Sigmoid colon (tissue), 6 donors: ENCODE measurements at regions not wholly inside any gene's neighbourhood (a gene's known extent, or its start where the extent isn't known, plus 50 kb on each side); places are given as distances from the start of the nearest gene placed in this dataset.

Source experiments
- DNase-seq: peaks from one replicate; pipeline ENCODE4 v3.0.0-alpha.2; 2019
- H3K27ac ChIP-seq, 4 donors: fragments of 200-600 bp; sonication (generic); one replicate each; pipeline ENCODE4 v1.5.1; 2016 to 2019; ENCODE audit warnings: mild to moderate bottlenecking in 1 of 4
- H3K27me3 ChIP-seq, 3 donors: fragments of 200-600 bp; sonication (generic); one replicate each; pipeline ENCODE4 v1.5.1; 2019; ENCODE audit warnings: mild to moderate bottlenecking in 1 of 3
- H3K36me3 ChIP-seq, 4 donors: fragments of 200-600 bp; sonication (generic); one replicate each; pipeline ENCODE4 v1.5.1; 2016 to 2019
- H3K4me1 ChIP-seq, 4 donors: fragments of 200-600 bp; sonication (generic); one replicate each; pipeline ENCODE4 v1.5.1; 2017 to 2019
- H3K4me3 ChIP-seq, 4 donors: fragments of 200-600 bp; sonication (generic); one replicate each; pipeline ENCODE4 v1.5.1; 2017 to 2019; ENCODE audit warnings: mild to moderate bottlenecking in 2 of 4, moderate library complexity in 1 of 4
- H3K9me3 ChIP-seq, 4 donors: fragments of 200-600 bp in 3 of 4; sonication (generic) in 3 of 4; one replicate each; pipeline versions ENCODE4 v1.5.1 to v1.6.1; 2013 to 2019
- EP300 ChIP-seq, 4 donors: sonication (generic); formaldehyde crosslinking; IDR thresholded peaks; one replicate each; pipeline ENCODE4 v1.6.1; 2017; ENCODE audit warnings: antibody characterized with exemption in 4 of 4
- POLR2A ChIP-seq, 2 donors: fragments of 450-650 bp; IDR thresholded peaks; one replicate each; pipeline ENCODE4 v1.6.1; 2016; ENCODE audit warnings: antibody characterized with exemption in 2 of 2, mild to moderate bottlenecking in 2 of 2, moderate library complexity in 2 of 2
- POLR2AphosphoS5 ChIP-seq, 4 donors: sonication (generic); formaldehyde crosslinking; IDR thresholded peaks; one replicate each; pipeline ENCODE4 v1.6.1; 2017; ENCODE audit warnings: antibody characterized with exemption in 4 of 4
- WGBS, 2 donors: extraction: QIAGEN DNeasy Blood & Tissue Kit; methylation state at CpG; one replicate each; pipeline ENCODE4 v1.1.7; 2013; 5-methylcytosine and 5-hydroxymethylcytosine counted together
- intact Hi-C: fragments of 100-400 bp; cut with DNase I; formaldehyde crosslinking; loops from one replicate; pipeline ENCODE4 v1.15.1; 2023
- TF ChIP-seq, protein P1 (sequence below), 4 experiments: fragments of 450-650 bp in 3 of 4; fragments of 200-600 bp in 1 of 4; IDR thresholded peaks; one replicate each; pipeline ENCODE4 v1.5.1; 2016 to 2019; ENCODE audit warnings: antibody characterized with exemption in 4 of 4, mild to moderate bottlenecking in 3 of 4, moderate library complexity in 2 of 4
- donor health status: healthy with polysubstance abuse.
- donor health status: healthy.

DNA sequence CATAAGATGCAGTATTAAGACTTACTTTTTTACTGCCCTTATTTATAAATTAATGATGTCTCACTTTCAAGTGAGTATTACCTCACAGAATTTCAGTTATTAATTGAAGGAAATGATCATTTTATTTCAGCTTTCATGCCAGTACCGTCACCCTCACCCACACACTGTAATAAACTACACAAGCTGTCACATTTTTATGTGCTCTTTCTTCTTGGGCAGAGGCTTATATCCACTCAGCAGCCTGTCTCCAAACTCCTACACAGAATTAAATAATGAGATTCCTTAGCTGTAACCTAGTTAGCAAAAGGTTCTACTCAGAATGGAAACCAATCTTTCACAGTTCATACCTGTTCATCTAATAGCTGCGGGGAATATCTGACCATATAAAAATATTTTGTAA is 1915.8 kb upstream of the CDH6 start:
- Histone ChIP-seq H3K9me3 (no peaks in the 10 kb centered on the region), H3K27me3 (no peaks in the 10 kb centered on the region), H3K27ac (no peak overlapping the region), H3K36me3 (no peaks in the 10 kb centered on the region), H3K4me3 (no peak overlapping the region), H3K4me1 (no peaks in the 10 kb centered on the region)
- WGBS, 2 donors = 61 to 73% methylated on average over 2 of the region's 2 CpGs
- intact Hi-C loops = no loop called here
- TF ChIP-seq, protein P1, sequence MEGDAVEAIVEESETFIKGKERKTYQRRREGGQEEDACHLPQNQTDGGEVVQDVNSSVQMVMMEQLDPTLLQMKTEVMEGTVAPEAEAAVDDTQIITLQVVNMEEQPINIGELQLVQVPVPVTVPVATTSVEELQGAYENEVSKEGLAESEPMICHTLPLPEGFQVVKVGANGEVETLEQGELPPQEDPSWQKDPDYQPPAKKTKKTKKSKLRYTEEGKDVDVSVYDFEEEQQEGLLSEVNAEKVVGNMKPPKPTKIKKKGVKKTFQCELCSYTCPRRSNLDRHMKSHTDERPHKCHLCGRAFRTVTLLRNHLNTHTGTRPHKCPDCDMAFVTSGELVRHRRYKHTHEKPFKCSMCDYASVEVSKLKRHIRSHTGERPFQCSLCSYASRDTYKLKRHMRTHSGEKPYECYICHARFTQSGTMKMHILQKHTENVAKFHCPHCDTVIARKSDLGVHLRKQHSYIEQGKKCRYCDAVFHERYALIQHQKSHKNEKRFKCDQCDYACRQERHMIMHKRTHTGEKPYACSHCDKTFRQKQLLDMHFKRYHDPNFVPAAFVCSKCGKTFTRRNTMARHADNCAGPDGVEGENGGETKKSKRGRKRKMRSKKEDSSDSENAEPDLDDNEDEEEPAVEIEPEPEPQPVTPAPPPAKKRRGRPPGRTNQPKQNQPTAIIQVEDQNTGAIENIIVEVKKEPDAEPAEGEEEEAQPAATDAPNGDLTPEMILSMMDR (IDR thresholded peaks at IDR 0.05) = no peak
- TF ChIP-seq POLR2A (IDR thresholded peaks at IDR 0.05) = no peak
- TF ChIP-seq POLR2AphosphoS5 (IDR thresholded peaks at IDR 0.05) = no peak
- no peak for TF ChIP-seq EP300 (IDR thresholded peaks at IDR 0.05)
- no peak for DNase-seq

DNA sequence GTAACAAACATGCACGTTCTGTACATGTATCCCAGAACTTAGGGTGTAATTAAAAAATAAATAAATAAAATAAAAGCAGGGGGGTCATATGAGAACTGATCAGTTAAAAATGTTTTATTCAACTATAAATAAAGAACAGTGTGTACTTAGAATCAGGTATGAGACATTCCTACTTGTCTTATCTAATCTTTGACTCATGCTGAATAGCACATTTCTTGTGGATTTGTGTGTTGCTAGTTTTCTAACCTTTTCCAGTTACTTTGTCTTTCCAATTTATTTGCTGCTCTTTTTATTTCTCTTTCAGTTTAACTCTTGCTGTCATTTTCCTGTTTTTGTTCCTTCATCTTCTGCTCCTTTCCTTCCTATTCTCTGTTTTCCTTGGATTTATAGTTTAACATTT is 1917.1 kb upstream of the CDH6 start:
- WGBS, 2 donors = 85 to 94% methylated on average over 1 of the region's 1 CpG
- no peaks in the 10 kb centered on the region for H3K9me3 ChIP-seq
- no peaks in the 10 kb centered on the region for H3K36me3 ChIP-seq
- no peak overlapping the region for H3K4me3 ChIP-seq
- no peak for DNase-seq
- H3K27me3 ChIP-seq = no peaks in the 10 kb centered on the region
- no peaks in the 10 kb centered on the region for H3K4me1 ChIP-seq
- intact Hi-C loops = no loop called here
- TF ChIP-seq, protein P1 (IDR thresholded peaks at IDR 0.05) = no peak
- TF ChIP-seq POLR2A (IDR thresholded peaks at IDR 0.05) (no peak), POLR2AphosphoS5 (IDR thresholded peaks at IDR 0.05) (no peak), EP300 (IDR thresholded peaks at IDR 0.05) (no peak)
- no peak overlapping the region for H3K27ac ChIP-seq

DNA sequence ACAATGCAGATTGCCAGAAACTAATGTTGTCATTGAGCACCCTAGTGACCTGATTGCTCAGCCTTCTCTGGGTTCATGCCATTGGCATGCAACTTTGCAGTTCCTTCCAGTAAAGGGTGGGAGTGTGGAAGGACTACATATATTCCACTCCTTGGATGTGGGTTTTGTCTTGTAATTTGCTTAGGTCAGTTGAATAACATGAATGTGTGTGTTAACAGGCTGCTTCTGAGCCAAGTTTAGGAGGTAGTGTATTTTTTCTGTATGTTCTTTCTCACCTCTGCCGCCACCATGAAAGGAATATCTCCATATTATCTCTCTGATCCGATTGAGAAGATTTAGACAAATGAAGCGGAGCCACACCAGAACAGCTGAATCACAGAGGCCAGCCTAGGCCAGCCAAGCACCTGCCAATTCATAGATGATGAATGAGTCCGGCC is 1929.6 kb upstream of the CDH6 start:
- no peaks in the 10 kb centered on the region for H3K27me3 ChIP-seq
- intact Hi-C loops = no loop called here
- 82 to 92% methylated on average over 4 of the region's 4 CpGs for WGBS, 2 donors
- TF ChIP-seq POLR2AphosphoS5 (IDR thresholded peaks at IDR 0.05) (no peak), EP300 (IDR thresholded peaks at IDR 0.05) (no peak), POLR2A (IDR thresholded peaks at IDR 0.05) (no peak)
- TF ChIP-seq, protein P1 (IDR thresholded peaks at IDR 0.05) = no peak
- H3K36me3 ChIP-seq = no peaks in the 10 kb centered on the region
- H3K27ac ChIP-seq = no peak overlapping the region
- H3K4me1 ChIP-seq = no peaks in the 10 kb centered on the region
- DNase-seq = no peak
- H3K9me3 ChIP-seq = peaks cover 0 to 4% (median 0%) of the 10 kb centered on the region in 4 donors
- H3K4me3 ChIP-seq = no peak overlapping the region

DNA sequence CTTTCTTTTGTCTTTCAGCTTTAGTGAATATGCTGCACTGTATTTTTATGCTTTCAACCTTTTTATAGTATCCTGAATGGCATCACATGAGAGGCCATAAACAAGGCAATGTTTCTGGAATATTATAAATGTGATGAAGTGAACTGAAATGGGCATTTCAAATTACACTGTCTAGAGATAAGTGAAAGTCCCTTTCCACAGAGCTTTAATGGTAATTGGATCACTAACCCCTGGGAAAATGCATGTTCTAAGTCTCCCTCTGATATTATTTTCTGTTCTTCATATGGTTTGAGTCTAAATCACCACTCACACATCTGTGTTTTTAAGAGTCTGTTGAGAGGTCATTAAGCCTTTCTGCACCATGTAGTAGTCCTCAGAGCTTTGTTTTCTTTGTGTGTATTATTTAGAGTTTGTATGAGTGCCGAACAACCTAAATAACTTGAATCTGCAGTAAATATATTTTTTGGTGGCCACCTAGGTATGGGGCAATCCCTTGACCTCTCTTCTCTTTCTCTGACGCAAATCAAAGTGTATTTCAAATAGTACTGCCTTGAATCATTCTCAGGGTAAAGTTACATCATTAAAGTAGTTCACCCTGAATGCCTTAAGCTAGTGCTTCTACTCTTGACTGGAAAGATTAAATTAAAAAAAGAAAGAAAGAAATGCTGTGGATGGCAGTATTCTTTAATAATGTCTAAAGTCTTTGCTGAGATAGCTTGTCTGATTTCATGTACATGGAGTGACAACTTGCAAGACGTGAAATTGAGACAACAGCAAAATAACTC is 1931.0 kb upstream of the CDH6 start:
- Histone ChIP-seq H3K27ac (no peak overlapping the region), H3K36me3 (no peaks in the 10 kb centered on the region), H3K9me3 (peaks cover 0 to 4% (median 0%) of the 10 kb centered on the region in 4 donors), H3K4me1 (no peaks in the 10 kb centered on the region), H3K27me3 (no peaks in the 10 kb centered on the region), H3K4me3 (no peak overlapping the region)
- WGBS, 2 donors = 82 to 85% methylated on average over 3 of the region's 3 CpGs
- no peak for DNase-seq
- intact Hi-C loops = no loop called here
- TF ChIP-seq, protein P1 (IDR thresholded peaks at IDR 0.05) = no peak
- TF ChIP-seq EP300 (IDR thresholded peaks at IDR 0.05) (no peak), POLR2AphosphoS5 (IDR thresholded peaks at IDR 0.05) (no peak)

DNA sequence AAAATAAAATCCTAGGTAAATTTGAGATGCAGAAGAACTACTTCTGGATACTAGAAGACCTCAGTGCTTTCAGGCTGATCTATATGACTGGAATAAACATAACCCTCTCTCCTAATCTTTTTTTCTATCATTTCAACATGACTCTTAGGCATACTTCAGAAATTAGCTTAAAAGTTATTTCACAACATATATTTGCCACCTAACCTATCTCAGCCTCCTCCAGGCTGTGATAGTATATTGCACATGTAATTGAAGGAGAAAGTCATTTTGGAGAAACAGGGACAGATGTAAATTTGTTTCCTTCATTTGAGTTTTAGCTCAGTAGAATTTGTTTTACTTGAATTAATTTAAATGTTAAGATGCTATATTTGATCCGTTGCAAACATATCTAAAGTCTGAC is 1932.3 kb upstream of the CDH6 start:
- no peak overlapping the region for H3K4me3 ChIP-seq
- TF ChIP-seq POLR2A (IDR thresholded peaks at IDR 0.05) = no peak
- no peak for TF ChIP-seq EP300 (IDR thresholded peaks at IDR 0.05)
- TF ChIP-seq, protein P1 (IDR thresholded peaks at IDR 0.05) = no peak
- TF ChIP-seq POLR2AphosphoS5 (IDR thresholded peaks at IDR 0.05) = no peak
- no peak overlapping the region for H3K27ac ChIP-seq
- DNase-seq = no peak
- H3K9me3 ChIP-seq = peaks cover 0 to 4% (median 0%) of the 10 kb centered on the region in 4 donors
- H3K4me1 ChIP-seq = no peaks in the 10 kb centered on the region
- 66 to 85% methylated on average over 1 of the region's 1 CpG for WGBS, 2 donors
- intact Hi-C loops = no loop called here
- H3K27me3 ChIP-seq = no peaks in the 10 kb centered on the region
- no peaks in the 10 kb centered on the region for H3K36me3 ChIP-seq
